RWPE2 (cell line): ENCODE measurements at regions not wholly inside any gene's neighbourhood (a gene's known extent, or its start where the extent isn't known, plus 50 kb on each side); places are given as distances from the start of the nearest gene placed in this dataset.

Experiments used
- ATAC-seq: fragments of 200-7000 bp; cut with Tn5 transposase; 3 replicates; pipeline ENCODE4 v1.9.1; 2021; ENCODE audit warnings: low read depth
- DNase-seq: peaks from one replicate; pipeline ENCODE4 v3.0.0-alpha.2; 2020; ENCODE audit warnings: low spot score
- H3K27ac ChIP-seq: fragments of 450-650 bp; 2 replicates; pipeline ENCODE4 v1.5.1; 2017; ENCODE audit warnings: mild to moderate bottlenecking; ENCODE audit not compliant: poor library complexity, severe bottlenecking
- H3K27me3 ChIP-seq: fragments of 250-450 bp; sonication (Bioruptor Pico); 2 replicates; pipeline ENCODE4 v1.5.1; 2021; ENCODE audit warnings: mild to moderate bottlenecking, moderate library complexity; ENCODE audit not compliant: insufficient read depth, poor library complexity, severe bottlenecking
- H3K36me3 ChIP-seq: fragments of 250-450 bp; sonication (Bioruptor Pico); 2 replicates; pipeline ENCODE4 v1.5.1; 2020; ENCODE audit warnings: low read depth, mild to moderate bottlenecking, moderate library complexity
- H3K4me1 ChIP-seq: fragments of 250-450 bp; sonication (Bioruptor Pico); 2 replicates; pipeline ENCODE4 v1.5.1; 2021; ENCODE audit warnings: mild to moderate bottlenecking, moderate library complexity; ENCODE audit not compliant: insufficient read depth, poor library complexity, severe bottlenecking
- H3K4me3 ChIP-seq: fragments of 250-450 bp; sonication (Bioruptor Pico); 2 replicates; pipeline ENCODE4 v1.5.1; 2021; ENCODE audit warnings: mild to moderate bottlenecking, moderate library complexity; ENCODE audit not compliant: severe bottlenecking
- H3K9me3 ChIP-seq: fragments of 250-450 bp; sonication (Bioruptor Pico); 2 replicates; pipeline ENCODE4 v1.5.1; 2021; ENCODE audit warnings: mild to moderate bottlenecking, moderate library complexity; ENCODE audit not compliant: severe bottlenecking
- TF ChIP-seq, protein P1 (sequence below): fragments of 450-650 bp; IDR thresholded peaks from one replicate; pipeline ENCODE4 v1.5.1; 2017; ENCODE audit warnings: mild to moderate bottlenecking, moderate library complexity; ENCODE audit not compliant: poor library complexity, severe bottlenecking

GRCh38 chrX:47710252-47710651, 51.3 kb upstream of the UXT start:
- no peak for DNase-seq
- ATAC-seq: no peak
- H3K4me3 ChIP-seq: no peak overlapping the region
- no peaks in the 10 kb centered on the region for H3K36me3 ChIP-seq
- TF ChIP-seq, protein P1, sequence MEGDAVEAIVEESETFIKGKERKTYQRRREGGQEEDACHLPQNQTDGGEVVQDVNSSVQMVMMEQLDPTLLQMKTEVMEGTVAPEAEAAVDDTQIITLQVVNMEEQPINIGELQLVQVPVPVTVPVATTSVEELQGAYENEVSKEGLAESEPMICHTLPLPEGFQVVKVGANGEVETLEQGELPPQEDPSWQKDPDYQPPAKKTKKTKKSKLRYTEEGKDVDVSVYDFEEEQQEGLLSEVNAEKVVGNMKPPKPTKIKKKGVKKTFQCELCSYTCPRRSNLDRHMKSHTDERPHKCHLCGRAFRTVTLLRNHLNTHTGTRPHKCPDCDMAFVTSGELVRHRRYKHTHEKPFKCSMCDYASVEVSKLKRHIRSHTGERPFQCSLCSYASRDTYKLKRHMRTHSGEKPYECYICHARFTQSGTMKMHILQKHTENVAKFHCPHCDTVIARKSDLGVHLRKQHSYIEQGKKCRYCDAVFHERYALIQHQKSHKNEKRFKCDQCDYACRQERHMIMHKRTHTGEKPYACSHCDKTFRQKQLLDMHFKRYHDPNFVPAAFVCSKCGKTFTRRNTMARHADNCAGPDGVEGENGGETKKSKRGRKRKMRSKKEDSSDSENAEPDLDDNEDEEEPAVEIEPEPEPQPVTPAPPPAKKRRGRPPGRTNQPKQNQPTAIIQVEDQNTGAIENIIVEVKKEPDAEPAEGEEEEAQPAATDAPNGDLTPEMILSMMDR: no peak
- no peaks in the 10 kb centered on the region for H3K27me3 ChIP-seq
- H3K27ac ChIP-seq: no peak overlapping the region
- H3K4me1 ChIP-seq: no peaks in the 10 kb centered on the region
- H3K9me3 ChIP-seq: no peaks in the 10 kb centered on the region
